ENCODE measurements at regions not wholly inside any gene's neighbourhood (a gene's known extent, or its start where the extent isn't known, plus 50 kb on each side); places are given as distances from the start of the nearest gene placed in this dataset.

GRCh38 chr10:83212632-83213334, 926.5 kb upstream of the GHITM start:
- FAIRE-seq (no peak), ATAC-seq (no peak), DNase-seq (ENCODE audit: low read depth in 1 of 2, low spot score in 1 of 2) (no peak)
- TF ChIP-seq TP53 (CRISPR knock-in tag; IDR thresholded peaks at IDR 0.05) (no peak), CBX8 (IDR thresholded peaks at IDR 0.05) (no peak), KDM5A (IDR thresholded peaks at IDR 0.05) (no peak), MAZ (IDR thresholded peaks at IDR 0.05; ENCODE audit: borderline replicate concordance, low read depth, low read length) (no peak), HES2 (IDR thresholded peaks at IDR 0.05) (no peak), MAX (IDR thresholded peaks at IDR 0.05) (no peak), ZNF302 (CRISPR knock-in tag; IDR thresholded peaks at IDR 0.05) (no peak), EHMT2 (IDR thresholded peaks at IDR 0.05; ENCODE audit: low read depth) (no peak), PHF8 (IDR thresholded peaks at IDR 0.05; ENCODE audit: borderline replicate concordance, low read depth) (no peak), HDAC2 (IDR thresholded peaks at IDR 0.05) (no peak), FOSB (CRISPR knock-in tag; IDR thresholded peaks at IDR 0.05) (no peak), RARB (CRISPR knock-in tag; IDR thresholded peaks at IDR 0.05) (no peak)
- Histone ChIP-seq H3K9me3 (no peaks in the 10 kb centered on the region), H3K4me2 (no peak overlapping the region), H3K27ac (no peak overlapping the region), H3K4me1 (no peaks in the 10 kb centered on the region), H3K4me3 (no peak overlapping the region)
- POLR2A ChIA-PET = no interaction called here
- 8% methylated on average over 3 of the region's 3 CpGs for WGBS (ENCODE audit: missing lambda C conversion rate)
- CTCF ChIA-PET = no interaction called here

GRCh38 chr10:83214136-83214535, 925.2 kb upstream of the GHITM start:
- CTCF ChIA-PET = no interaction called here
- Histone ChIP-seq H3K4me3 (no peak overlapping the region), H3K9me3 (no peaks in the 10 kb centered on the region), H3K4me1 (no peaks in the 10 kb centered on the region), H3K4me2 (no peak overlapping the region), H3K27ac (no peak overlapping the region)
- FAIRE-seq = no peak
- WGBS (ENCODE audit: missing lambda C conversion rate) = 3% methylated on average over 5 of the region's 5 CpGs
- ATAC-seq = no peak
- TF ChIP-seq HEYL (CRISPR knock-in tag; IDR thresholded peaks at IDR 0.05) (no peak), MAX (IDR thresholded peaks at IDR 0.05) (no peak), FOSB (CRISPR knock-in tag; IDR thresholded peaks at IDR 0.05) (no peak), CEBPB (IDR thresholded peaks at IDR 0.05) (no peak)
- no peak for DNase-seq (ENCODE audit: low read depth in 1 of 2, low spot score in 1 of 2)
- POLR2A ChIA-PET = no interaction called here

GRCh38 chr10:83218205-83218604, 921.1 kb upstream of the GHITM start:
- Histone ChIP-seq H3K9me3 (no peaks in the 10 kb centered on the region), H3K4me3 (no peak overlapping the region), H3K4me2 (no peak overlapping the region), H3K4me1 (no peaks in the 10 kb centered on the region), H3K27ac (no peak overlapping the region)
- WGBS (ENCODE audit: missing lambda C conversion rate) = 12% methylated on average over 5 of the region's 5 CpGs
- no peak for FAIRE-seq
- no peak for ATAC-seq
- TF ChIP-seq E2F6 (IDR thresholded peaks at IDR 0.05; ENCODE audit: borderline replicate concordance, low read depth) (no peak), HOXB13 (CRISPR knock-in tag; IDR thresholded peaks at IDR 0.05; ENCODE audit: low read depth) (no peak), KDM1A (IDR thresholded peaks at IDR 0.05; ENCODE audit: low read depth) (no peak), REST (IDR thresholded peaks at IDR 0.05) (no peak), CEBPB (IDR thresholded peaks at IDR 0.05) (no peak), SMC3 (IDR thresholded peaks at IDR 0.05) (no peak), HES2 (IDR thresholded peaks at IDR 0.05) (no peak), ZFP36 (IDR thresholded peaks at IDR 0.05; ENCODE audit: borderline replicate concordance, partially characterized antibody) (no peak), NR3C1 (IDR thresholded peaks at IDR 0.05) (no peak)
- ChIA-PET CTCF (no interaction called here), POLR2A (no interaction called here)
- DNase-seq (ENCODE audit: low read depth in 1 of 2, low spot score in 1 of 2) = no peak

Data from A549 (cell line).